H1 (cell line): ENCODE measurements at regions not wholly inside any gene's neighbourhood (a gene's known extent, or its start where the extent isn't known, plus 50 kb on each side); places are given as distances from the start of the nearest gene placed in this dataset.

Experiments
- ATF2 ChIP-seq: IDR thresholded peaks from 2 replicates; pipeline ENCODE4 v1.6.1; 2012; ENCODE audit warnings: low read length, inconsistent platforms
- CHD2 ChIP-seq: IDR thresholded peaks from 2 replicates; pipeline ENCODE4 v1.6.1; 2012; ENCODE audit warnings: low read length, improper control_type of control experiment
- EP300 ChIP-seq, 2 experiments: IDR thresholded peaks; 1 replicate in 1 of 2; 2 replicates in 1 of 2; pipeline ENCODE4 v1.6.1; 2011 to 2012; ENCODE audit warnings: low read depth in 2 of 2, low read length in 2 of 2, mild to moderate bottlenecking in 2 of 2, borderline replicate concordance in 1 of 2, inconsistent platforms in 1 of 2, moderate library complexity in 1 of 2
- POLR2A ChIP-seq, 2 experiments: IDR thresholded peaks; 1 replicate in 1 of 2; 2 replicates in 1 of 2; pipeline ENCODE4 v1.6.1; 2011; ENCODE audit warnings: low read depth in 2 of 2, low read length in 2 of 2, mild to moderate bottlenecking in 2 of 2; ENCODE audit errors: control extremely low read depth in 1 of 2
- POLR2AphosphoS5 ChIP-seq: IDR thresholded peaks from 2 replicates; pipeline ENCODE4 v1.6.1; 2011; ENCODE audit warnings: low read depth, low read length
- RAD21 ChIP-seq, 2 experiments: IDR thresholded peaks in 1 of 2; conservative IDR thresholded peaks in 1 of 2; 2 replicates each; pipeline ENCODE4 v1.6.1; 2011; ENCODE audit warnings: low read depth in 2 of 2, low read length in 2 of 2, improper control_type of control experiment in 1 of 2, inconsistent platforms in 1 of 2, mild to moderate bottlenecking in 1 of 2, moderate library complexity in 1 of 2
- RFX5 ChIP-seq: IDR thresholded peaks from 2 replicates; pipeline ENCODE4 v1.6.1; 2011; ENCODE audit warnings: low read depth, low read length, improper control_type of control experiment, borderline replicate concordance
- SIN3A ChIP-seq, 2 experiments: IDR thresholded peaks in 1 of 2; conservative IDR thresholded peaks in 1 of 2; 2 replicates each; pipeline ENCODE4 v1.6.1; 2011 to 2012; ENCODE audit warnings: low read length in 2 of 2, improper control_type of control experiment in 1 of 2, low read depth in 1 of 2, mild to moderate bottlenecking in 1 of 2
- TEAD4 ChIP-seq: IDR thresholded peaks from 2 replicates; pipeline ENCODE4 v1.6.1; 2012; ENCODE audit warnings: low read depth, low read length, inconsistent platforms, mixed read lengths
- TF ChIP-seq, protein P1 (sequence below), 3 experiments: IDR thresholded peaks; 1 replicate in 2 of 3; 2 replicates in 1 of 3; pipeline versions ENCODE4 v1.5.1 to v1.6.1; 2011; ENCODE audit warnings: low read length in 3 of 3, mild to moderate bottlenecking in 3 of 3, inconsistent platforms in 2 of 3, low read depth in 1 of 3, moderate library complexity in 1 of 3; ENCODE audit not compliant: insufficient read depth in 1 of 3; ENCODE audit errors: control extremely low read depth in 1 of 3

- no peak for TF ChIP-seq POLR2A (IDR thresholded peaks at IDR 0.05; ENCODE audit: control extremely low read depth in 1 of 2, low read depth in 2 of 2, low read length in 2 of 2)
- no peak for TF ChIP-seq RAD21 (IDR thresholded peaks at IDR 0.05 in 1 of 2, conservative IDR thresholded peaks at IDR 0.05 in 1 of 2; ENCODE audit: low read depth in 2 of 2, low read length in 2 of 2)
- TF ChIP-seq, protein P1, sequence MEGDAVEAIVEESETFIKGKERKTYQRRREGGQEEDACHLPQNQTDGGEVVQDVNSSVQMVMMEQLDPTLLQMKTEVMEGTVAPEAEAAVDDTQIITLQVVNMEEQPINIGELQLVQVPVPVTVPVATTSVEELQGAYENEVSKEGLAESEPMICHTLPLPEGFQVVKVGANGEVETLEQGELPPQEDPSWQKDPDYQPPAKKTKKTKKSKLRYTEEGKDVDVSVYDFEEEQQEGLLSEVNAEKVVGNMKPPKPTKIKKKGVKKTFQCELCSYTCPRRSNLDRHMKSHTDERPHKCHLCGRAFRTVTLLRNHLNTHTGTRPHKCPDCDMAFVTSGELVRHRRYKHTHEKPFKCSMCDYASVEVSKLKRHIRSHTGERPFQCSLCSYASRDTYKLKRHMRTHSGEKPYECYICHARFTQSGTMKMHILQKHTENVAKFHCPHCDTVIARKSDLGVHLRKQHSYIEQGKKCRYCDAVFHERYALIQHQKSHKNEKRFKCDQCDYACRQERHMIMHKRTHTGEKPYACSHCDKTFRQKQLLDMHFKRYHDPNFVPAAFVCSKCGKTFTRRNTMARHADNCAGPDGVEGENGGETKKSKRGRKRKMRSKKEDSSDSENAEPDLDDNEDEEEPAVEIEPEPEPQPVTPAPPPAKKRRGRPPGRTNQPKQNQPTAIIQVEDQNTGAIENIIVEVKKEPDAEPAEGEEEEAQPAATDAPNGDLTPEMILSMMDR (IDR thresholded peaks at IDR 0.05; ENCODE audit: control extremely low read depth in 1 of 3, insufficient read depth in 1 of 3, low read depth in 1 of 3, low read length in 3 of 3), result no peak
- TF ChIP-seq SIN3A (conservative IDR thresholded peaks at IDR 0.05 in 1 of 2, IDR thresholded peaks at IDR 0.05 in 1 of 2; ENCODE audit: low read depth in 1 of 2, low read length in 2 of 2), result no peak
- TF ChIP-seq EP300 (IDR thresholded peaks at IDR 0.05; ENCODE audit: borderline replicate concordance in 1 of 2, low read depth in 2 of 2, low read length in 2 of 2), result no peak
- no peak for TF ChIP-seq POLR2AphosphoS5
- no peak for TF ChIP-seq TEAD4
- no peak for TF ChIP-seq CHD2
- no peak for TF ChIP-seq RFX5
- TF ChIP-seq ATF2, result no peak
Observed at GRCh38 chr4:178789279-178789678, 1347.0 kb upstream of the AGA start.
